Stimulated activated CD4-positive, alpha-beta T cell treated with anti-CD3 and anti-CD28 coated beads, Interleukin-15, amount 100 ng/mL, for 1 hour (primary cell): ENCODE measurements at regions not wholly inside any gene's neighbourhood (a gene's known extent, or its start where the extent isn't known, plus 50 kb on each side); places are given as distances from the start of the nearest gene placed in this dataset.
"Not testable (repeated sequence)": the region's sequence is repeated elsewhere in the genome, so short reads cannot be mapped to it uniquely, and the experiment has no call there.

Experiments used
- DNase-seq, 2 donors: peaks; one replicate each; pipeline ENCODE4 v3.0.0-alpha.2; 2020; ENCODE audit warnings: low read depth in 1 of 2, low spot score in 1 of 2

- DNase-seq: no peak
These were observed 467.4 kb downstream of the TYW1 start for GRCh38 chr7:67463983-67464382.

GRCh38 chr7:67466109-67466508 is 469.5 kb downstream of the TYW1 start:
- DNase-seq: no peak

GRCh38 chr7:67470256-67470751 is 473.7 kb downstream of the TYW1 start:
- DNase-seq: no peak

GRCh38 chr7:67475293-67475692 is 478.7 kb downstream of the TYW1 start:
- no peak for DNase-seq

- DNase-seq: no peak
These were observed 481.4 kb downstream of the TYW1 start for GRCh38 chr7:67478066-67478465.

GRCh38 chr7:67484244-67484751 is 487.7 kb downstream of the TYW1 start:
- no peak for DNase-seq

- DNase-seq: no peak
These were observed 489.8 kb downstream of the TYW1 start for GRCh38 chr7:67486401-67486800.

- no peak for DNase-seq
These were observed 490.7 kb downstream of the TYW1 start for GRCh38 chr7:67487316-67487715.

GRCh38 chr7:67489881-67490280 is 493.2 kb downstream of the TYW1 start:
- no peak for DNase-seq

- DNase-seq: no peak
These were observed 496.7 kb downstream of the TYW1 start for GRCh38 chr7:67493366-67493765.

- DNase-seq: no peak
These were observed 500.0 kb downstream of the TYW1 start for GRCh38 chr7:67496589-67496988.

- DNase-seq: not testable (repeated sequence)
These were observed 501.3 kb downstream of the TYW1 start for GRCh38 chr7:67497914-67498313.

GRCh38 chr7:67502929-67503328 is 506.3 kb downstream of the TYW1 start:
- no peak for DNase-seq

GRCh38 chr7:67505449-67505848 is 508.8 kb downstream of the TYW1 start:
- DNase-seq: no peak

- no peak for DNase-seq
These were observed 515.8 kb downstream of the TYW1 start for GRCh38 chr7:67512481-67512880.

GRCh38 chr7:67518580-67518979 is 521.9 kb downstream of the TYW1 start:
- no peak for DNase-seq

- no peak for DNase-seq
These were observed 522.5 kb downstream of the TYW1 start for GRCh38 chr7:67519171-67519570.

- DNase-seq: no peak
These were observed 525.9 kb downstream of the TYW1 start for GRCh38 chr7:67522504-67522903.

- DNase-seq: no peak
These were observed 527.1 kb downstream of the TYW1 start for GRCh38 chr7:67523713-67524112.

- no peak for DNase-seq
These were observed 529.0 kb downstream of the TYW1 start for GRCh38 chr7:67525588-67525987.

GRCh38 chr7:67535241-67535989 is 538.8 kb downstream of the TYW1 start:
- DNase-seq: no peak

GRCh38 chr7:67542916-67543315 is 546.3 kb downstream of the TYW1 start:
- DNase-seq: no peak
